Peyer's patch (tissue), 4 donors: ENCODE measurements at regions not wholly inside any gene's neighbourhood (a gene's known extent, or its start where the extent isn't known, plus 50 kb on each side); places are given as distances from the start of the nearest gene placed in this dataset.

Source experiments
- POLR2A ChIP-seq, 2 donors: fragments of 450-650 bp; IDR thresholded peaks; one replicate each; pipeline ENCODE4 v1.5.1; 2017; ENCODE audit warnings: antibody characterized with exemption in 2 of 2, mild to moderate bottlenecking in 2 of 2, moderate library complexity in 2 of 2
- TF ChIP-seq, protein P1 (sequence below), 6 experiments: fragments of 450-650 bp in 4 of 6; fragments of 200-600 bp in 2 of 6; sonication (generic) in 1 of 6; IDR thresholded peaks; one replicate each; pipeline ENCODE4 v1.5.1; 2017 to 2019; ENCODE audit warnings: antibody characterized with exemption in 6 of 6, mild to moderate bottlenecking in 3 of 6, moderate library complexity in 1 of 6

DNA sequence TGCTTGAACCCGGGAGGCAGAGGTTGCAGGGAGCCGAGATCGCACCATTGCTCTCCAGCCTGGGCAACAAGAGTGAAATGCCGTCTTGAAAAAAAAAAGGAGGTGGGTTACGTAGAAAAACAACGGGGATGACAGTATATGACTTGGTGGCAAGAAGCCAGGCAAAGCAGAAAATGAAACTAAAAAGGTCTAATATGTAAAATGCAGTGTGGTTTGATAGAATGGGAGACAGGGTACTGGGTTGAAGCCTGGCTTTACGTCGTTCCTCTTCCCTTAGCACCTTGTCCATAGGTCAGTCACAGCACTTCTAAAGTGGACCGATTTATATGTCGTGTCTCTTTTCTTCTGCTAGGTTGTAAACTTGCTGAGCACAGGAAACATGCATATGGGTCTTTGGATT is 274.9 kb upstream of the ZC3H12C start:
- TF ChIP-seq, protein P1, sequence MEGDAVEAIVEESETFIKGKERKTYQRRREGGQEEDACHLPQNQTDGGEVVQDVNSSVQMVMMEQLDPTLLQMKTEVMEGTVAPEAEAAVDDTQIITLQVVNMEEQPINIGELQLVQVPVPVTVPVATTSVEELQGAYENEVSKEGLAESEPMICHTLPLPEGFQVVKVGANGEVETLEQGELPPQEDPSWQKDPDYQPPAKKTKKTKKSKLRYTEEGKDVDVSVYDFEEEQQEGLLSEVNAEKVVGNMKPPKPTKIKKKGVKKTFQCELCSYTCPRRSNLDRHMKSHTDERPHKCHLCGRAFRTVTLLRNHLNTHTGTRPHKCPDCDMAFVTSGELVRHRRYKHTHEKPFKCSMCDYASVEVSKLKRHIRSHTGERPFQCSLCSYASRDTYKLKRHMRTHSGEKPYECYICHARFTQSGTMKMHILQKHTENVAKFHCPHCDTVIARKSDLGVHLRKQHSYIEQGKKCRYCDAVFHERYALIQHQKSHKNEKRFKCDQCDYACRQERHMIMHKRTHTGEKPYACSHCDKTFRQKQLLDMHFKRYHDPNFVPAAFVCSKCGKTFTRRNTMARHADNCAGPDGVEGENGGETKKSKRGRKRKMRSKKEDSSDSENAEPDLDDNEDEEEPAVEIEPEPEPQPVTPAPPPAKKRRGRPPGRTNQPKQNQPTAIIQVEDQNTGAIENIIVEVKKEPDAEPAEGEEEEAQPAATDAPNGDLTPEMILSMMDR (IDR thresholded peaks at IDR 0.05): no peak
- no peak for TF ChIP-seq POLR2A (IDR thresholded peaks at IDR 0.05)
